Upper lobe of right lung (tissue), 1 donor: ENCODE measurements at regions not wholly inside any gene's neighbourhood (a gene's known extent, or its start where the extent isn't known, plus 50 kb on each side); places are given as distances from the start of the nearest gene placed in this dataset.

Source experiments
- ATAC-seq: fragments of 200-7000 bp; cut with Tn5 transposase; one replicate; pipeline ENCODE4 v1.9.1; 2020; ENCODE audit warnings: mild to moderate bottlenecking, moderate library complexity
- DNase-seq: peaks from one replicate; pipeline ENCODE4 v3.0.0-alpha.2; 2020
- H3K27ac ChIP-seq: fragments of 200-600 bp; one replicate; pipeline ENCODE4 v1.8.0; 2022
- H3K27me3 ChIP-seq: fragments of 200-600 bp; one replicate; pipeline ENCODE4 v1.8.0; 2022; ENCODE audit warnings: mild to moderate bottlenecking
- H3K36me3 ChIP-seq: fragments of 200-600 bp; one replicate; pipeline ENCODE4 v1.8.0; 2022
- H3K4me1 ChIP-seq: fragments of 200-600 bp; one replicate; pipeline ENCODE4 v1.8.0; 2022
- H3K4me3 ChIP-seq: fragments of 200-600 bp; one replicate; pipeline ENCODE4 v1.8.0; 2022; ENCODE audit warnings: mild to moderate bottlenecking
- H3K9me3 ChIP-seq: fragments of 200-600 bp; one replicate; pipeline ENCODE4 v1.8.0; 2022
- CTCF ChIP-seq: fragments of 200-600 bp; IDR thresholded peaks from one replicate; pipeline ENCODE4 v1.8.0; 2022; ENCODE audit warnings: antibody characterized with exemption
- intact Hi-C: fragments of 100-400 bp; cut with DNase I; formaldehyde crosslinking; loops from one replicate; pipeline ENCODE4 v1.11.0; 2022
- donor health status: DM: no; HTN: yes; CAD: no; lungs with severe emphysema.

- ATAC-seq (no peak), DNase-seq (no peak)
- H3K9me3 ChIP-seq: no peaks in the 10 kb centered on the region
- H3K4me3 ChIP-seq: no peak overlapping the region
- no peak overlapping the region for H3K27ac ChIP-seq
- H3K36me3 ChIP-seq: no peaks in the 10 kb centered on the region
- no peaks in the 10 kb centered on the region for H3K27me3 ChIP-seq
- no peak for TF ChIP-seq CTCF
- intact Hi-C loops: no loop called here
- H3K4me1 ChIP-seq: no peaks in the 10 kb centered on the region
These were observed 351.9 kb downstream of the EPM2A start for GRCh38 chr6:145383428-145383827.

GRCh38 chr6:145384503-145384902, 350.8 kb downstream of the EPM2A start:
- TF ChIP-seq CTCF: no peak
- Histone ChIP-seq H3K4me1 (no peaks in the 10 kb centered on the region), H3K9me3 (no peaks in the 10 kb centered on the region), H3K36me3 (no peaks in the 10 kb centered on the region), H3K27ac (no peak overlapping the region), H3K27me3 (no peaks in the 10 kb centered on the region), H3K4me3 (no peak overlapping the region)
- no peak for DNase-seq
- no peak for ATAC-seq
- intact Hi-C loops: no loop called here

GRCh38 chr6:145396499-145396898, 338.8 kb downstream of the EPM2A start:
- no peak for ATAC-seq
- no peak for DNase-seq
- no peaks in the 10 kb centered on the region for H3K27me3 ChIP-seq
- no peaks in the 10 kb centered on the region for H3K9me3 ChIP-seq
- H3K36me3 ChIP-seq: no peaks in the 10 kb centered on the region
- TF ChIP-seq CTCF: no peak
- intact Hi-C loops: no loop called here
- no peaks in the 10 kb centered on the region for H3K4me1 ChIP-seq
- H3K27ac ChIP-seq: no peak overlapping the region
- no peak overlapping the region for H3K4me3 ChIP-seq

- no peaks in the 10 kb centered on the region for H3K4me1 ChIP-seq
- H3K27me3 ChIP-seq: no peaks in the 10 kb centered on the region
- no peak for TF ChIP-seq CTCF
- no peak for DNase-seq
- ATAC-seq: no peak
- H3K4me3 ChIP-seq: no peak overlapping the region
- H3K9me3 ChIP-seq: no peaks in the 10 kb centered on the region
- H3K27ac ChIP-seq: no peak overlapping the region
- no peaks in the 10 kb centered on the region for H3K36me3 ChIP-seq
- intact Hi-C loops: no loop called here
These were observed 334.8 kb downstream of the EPM2A start for GRCh38 chr6:145400508-145400907.

GRCh38 chr6:145405006-145405551, 330.2 kb downstream of the EPM2A start:
- Histone ChIP-seq H3K27me3 (no peaks in the 10 kb centered on the region), H3K4me1 (no peaks in the 10 kb centered on the region), H3K9me3 (no peaks in the 10 kb centered on the region), H3K27ac (no peak overlapping the region), H3K4me3 (no peak overlapping the region), H3K36me3 (no peaks in the 10 kb centered on the region)
- ATAC-seq (no peak), DNase-seq (no peak)
- intact Hi-C loops: no loop called here
- TF ChIP-seq CTCF: no peak

- DNase-seq: no peak
- Histone ChIP-seq H3K36me3 (no peaks in the 10 kb centered on the region), H3K9me3 (no peaks in the 10 kb centered on the region), H3K4me3 (no peak overlapping the region), H3K4me1 (no peaks in the 10 kb centered on the region), H3K27me3 (no peaks in the 10 kb centered on the region), H3K27ac (no peak overlapping the region)
- intact Hi-C loops: no loop called here
- ATAC-seq: peak; percentile 36
- TF ChIP-seq CTCF: no peak
These were observed 328.5 kb downstream of the EPM2A start for GRCh38 chr6:145406783-145407182.
